ENCODE measurements at regions not wholly inside any gene's neighbourhood (a gene's known extent, or its start where the extent isn't known, plus 50 kb on each side); places are given as distances from the start of the nearest gene placed in this dataset.
"Not testable (repeated sequence)": the region's sequence is repeated elsewhere in the genome, so short reads cannot be mapped to it uniquely, and the experiment has no call there.

- no peak for DNase-seq
Observed at GRCh38 chr2:445896-446295, 158.0 kb upstream of the ALKAL2 start.

- DNase-seq, result peak; percentile 27
Observed at GRCh38 chr2:444937-445884, 157.3 kb upstream of the ALKAL2 start.

GRCh38 chr2:443741-444140, 155.8 kb upstream of the ALKAL2 start:
- DNase-seq, result no peak

GRCh38 chr2:443216-443615, 155.3 kb upstream of the ALKAL2 start:
- DNase-seq, result no peak

DNA sequence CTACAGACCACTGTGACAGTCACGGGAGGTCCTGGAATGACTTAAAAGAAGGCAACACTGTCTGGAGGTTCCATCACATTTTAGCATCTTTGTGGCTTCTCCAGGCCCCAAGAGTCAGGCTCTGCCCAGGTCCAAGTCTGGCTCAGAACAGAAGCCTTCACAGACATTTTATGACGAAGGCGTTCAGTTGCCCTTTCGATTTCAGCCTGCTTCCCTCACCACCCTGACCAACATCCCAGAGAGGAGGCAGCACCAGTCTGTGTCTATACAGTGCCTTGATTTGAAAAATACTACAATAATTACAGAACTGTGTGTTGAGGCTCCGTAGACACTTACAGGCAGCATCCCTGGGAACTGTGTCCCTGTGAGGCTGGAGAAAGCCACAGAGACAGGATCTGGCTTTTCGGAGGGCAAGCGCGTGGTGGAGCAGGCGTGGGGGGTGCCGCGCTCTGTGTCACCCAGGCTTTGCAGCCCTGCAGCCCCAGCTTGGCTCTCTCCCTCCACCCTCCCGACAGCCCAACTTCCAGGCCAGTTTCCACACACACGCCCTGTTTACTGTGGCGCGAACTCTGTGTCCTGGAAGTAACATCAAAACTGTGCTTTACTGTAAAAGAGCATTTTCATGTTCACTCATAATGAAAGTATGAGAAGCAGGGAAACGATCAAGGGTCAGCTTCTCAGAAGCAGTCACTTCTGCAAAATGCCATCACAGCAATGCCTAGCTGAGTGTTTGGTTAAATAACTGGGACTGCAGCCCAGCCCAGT, 153.5 kb upstream of the ALKAL2 start:
- DNase-seq, result no peak

DNA sequence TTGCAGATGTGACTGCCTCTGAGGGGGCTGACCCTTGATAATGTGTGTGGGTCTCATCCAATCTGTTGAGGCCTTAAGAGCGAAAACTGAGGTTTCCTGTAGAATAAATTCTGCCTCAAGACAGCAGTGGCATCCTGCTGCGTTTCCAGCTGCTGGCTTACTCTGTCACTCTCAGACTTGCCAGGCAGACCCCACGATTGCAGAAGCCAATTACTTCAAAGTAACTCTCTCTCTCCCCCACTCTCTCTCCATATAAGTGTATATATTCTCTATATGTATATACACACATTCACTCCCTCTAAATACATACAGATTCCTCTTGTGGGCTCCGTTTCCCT, 152.5 kb upstream of the ALKAL2 start:
- no peak for DNase-seq

DNA sequence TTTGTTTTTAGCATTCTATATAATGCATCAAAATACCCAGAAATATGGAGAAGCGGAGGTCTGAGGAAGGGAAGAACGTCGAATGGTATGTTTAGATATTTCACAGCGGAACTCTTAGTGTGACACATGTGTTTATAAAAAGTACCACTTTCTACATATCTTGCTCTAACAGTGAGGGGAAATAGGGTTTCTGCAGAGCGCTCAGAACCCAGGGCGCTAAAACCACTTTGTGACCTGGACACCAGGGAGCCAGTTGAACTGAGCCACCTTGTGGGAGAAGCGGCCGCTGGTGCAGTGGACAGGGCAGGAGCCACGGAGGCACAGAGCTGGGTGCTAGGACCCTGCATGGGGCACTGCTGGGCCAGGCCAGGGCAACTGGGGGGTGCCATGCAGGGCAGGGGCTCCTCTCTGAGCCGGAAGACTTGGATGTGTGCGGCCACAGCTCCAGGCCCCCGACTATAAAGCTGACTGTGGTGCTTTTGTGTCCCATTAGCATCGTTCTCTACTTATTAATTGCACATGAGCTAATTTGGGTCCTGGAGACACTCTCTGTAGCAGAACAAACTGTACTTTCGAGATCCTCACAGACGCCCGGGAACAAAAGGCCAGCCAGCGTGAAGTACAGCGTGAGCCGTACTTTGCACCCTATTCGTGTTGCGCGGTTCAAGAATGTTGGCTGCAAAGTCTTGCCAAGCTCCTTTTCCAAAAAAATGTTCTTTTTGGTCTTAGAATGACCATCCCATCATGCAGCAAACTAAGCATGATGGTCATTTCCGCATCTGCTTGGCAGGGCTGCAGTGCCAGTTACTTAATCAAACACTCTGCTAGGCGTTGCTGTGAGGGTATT, 151.9 kb upstream of the ALKAL2 start:
- no peak for DNase-seq

- DNase-seq, result no peak
Observed at GRCh38 chr2:439077-439476, 151.2 kb upstream of the ALKAL2 start.

GRCh38 chr2:437756-438393, 150.0 kb upstream of the ALKAL2 start:
- DNase-seq, result peak; percentile 82

- no peak for DNase-seq
Observed at GRCh38 chr2:437180-437579, 149.3 kb upstream of the ALKAL2 start.

DNA sequence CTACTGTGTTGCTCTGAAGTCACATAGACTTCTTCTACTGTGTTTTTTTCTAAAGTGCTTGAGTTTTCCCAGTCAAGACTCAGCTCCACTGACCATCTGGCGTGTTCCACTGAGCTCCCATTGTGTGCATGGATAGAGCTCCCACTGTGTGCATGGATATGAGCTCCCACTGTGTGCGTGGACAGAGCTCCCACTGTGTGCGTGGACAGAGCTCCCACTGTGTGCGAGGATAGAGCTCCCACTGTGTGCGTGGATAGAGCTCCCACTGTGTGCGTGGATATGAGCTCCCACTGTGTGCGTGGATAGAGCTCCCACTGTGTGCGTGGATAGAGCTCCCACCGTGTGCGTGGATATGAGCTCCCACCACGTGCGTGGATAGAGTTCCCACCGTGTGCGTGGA, 148.3 kb upstream of the ALKAL2 start:
- DNase-seq, result no peak

GRCh38 chr2:434625-435024, 146.7 kb upstream of the ALKAL2 start:
- no peak for DNase-seq

DNA sequence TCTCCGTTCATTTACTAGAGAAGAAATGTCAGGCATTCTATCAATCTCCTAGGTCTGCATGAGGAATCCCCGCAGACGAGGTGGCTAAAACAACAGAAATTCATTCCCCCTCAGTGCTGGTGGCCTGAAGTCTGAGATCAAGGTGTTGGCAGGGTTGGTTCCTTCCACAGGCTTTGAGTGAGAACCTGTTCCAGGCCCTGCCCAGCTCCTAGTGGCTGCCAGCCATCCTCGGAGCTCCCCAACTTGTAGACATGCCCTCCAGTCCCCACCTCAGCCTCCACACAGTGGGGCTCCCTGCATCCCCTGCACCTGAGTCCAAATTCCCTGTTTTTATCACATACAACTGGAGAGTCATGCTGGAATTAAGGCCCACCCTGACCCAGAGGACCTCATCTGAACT, 145.3 kb upstream of the ALKAL2 start:
- no peak for DNase-seq

- DNase-seq, result peak; percentile 3
Observed at GRCh38 chr2:430291-431040, 142.6 kb upstream of the ALKAL2 start.

- DNase-seq, result peak; percentile 23
Observed at GRCh38 chr2:429575-430254, 141.8 kb upstream of the ALKAL2 start.

- DNase-seq, result no peak
Observed at GRCh38 chr2:429142-429541, 141.3 kb upstream of the ALKAL2 start.

GRCh38 chr2:428591-428990, 140.7 kb upstream of the ALKAL2 start:
- DNase-seq, result no peak

DNA sequence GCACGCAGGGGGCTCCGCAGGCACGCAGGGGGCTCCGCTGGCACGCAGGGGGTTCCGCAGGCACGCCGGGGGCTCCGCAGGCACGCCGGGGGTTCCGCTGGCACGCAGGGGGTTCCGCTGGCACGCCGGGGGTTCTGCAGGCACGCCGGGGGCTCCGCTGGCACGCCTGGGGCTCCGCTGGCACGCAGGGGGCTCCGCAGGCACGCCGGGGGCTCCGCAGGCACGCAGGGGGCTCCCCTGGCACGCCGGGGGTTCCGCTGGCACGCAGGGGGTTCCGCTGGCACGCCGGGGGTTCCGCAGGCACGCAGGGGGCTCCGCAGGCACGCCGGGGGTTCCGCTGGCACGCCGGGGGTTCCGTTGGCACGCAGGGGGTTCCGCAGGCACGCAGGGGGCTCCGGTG, 138.8 kb upstream of the ALKAL2 start:
- not testable (repeated sequence) for DNase-seq

DNA sequence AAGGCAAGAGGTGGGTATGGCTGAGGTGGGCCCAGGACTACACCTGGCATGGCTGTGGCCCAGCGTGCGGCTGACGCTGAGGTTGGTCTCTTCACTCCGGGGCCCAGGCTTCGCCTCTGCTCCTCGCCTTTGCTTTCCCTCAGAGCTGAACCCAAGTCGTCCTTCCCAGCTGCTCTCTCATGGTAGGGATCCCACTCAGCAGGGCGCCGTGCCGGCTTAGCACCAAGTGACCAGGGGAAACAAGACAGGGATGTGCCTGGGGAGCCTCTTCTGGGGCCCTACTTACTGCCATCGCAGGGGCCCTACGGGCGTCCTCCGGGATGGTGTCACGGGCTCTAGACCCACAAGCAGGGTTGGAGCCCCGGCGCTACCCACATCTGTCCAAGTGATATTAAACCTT, 138.1 kb upstream of the ALKAL2 start:
- DNase-seq, result no peak

- no peak for DNase-seq
Observed at GRCh38 chr2:425243-425642, 137.4 kb upstream of the ALKAL2 start.

Measured in CD4-positive, alpha-beta T cell treated with Interleukin-10 for 1 hour (primary cell).